H1 (cell line): ENCODE measurements at regions not wholly inside any gene's neighbourhood (a gene's known extent, or its start where the extent isn't known, plus 50 kb on each side); places are given as distances from the start of the nearest gene placed in this dataset.

Experiments
- CHD1 ChIP-seq: IDR thresholded peaks from 2 replicates; pipeline ENCODE4 v1.6.1; 2012; ENCODE audit warnings: low read depth, low read length, improper control_type of control experiment
- POLR2A ChIP-seq, 2 experiments: IDR thresholded peaks; 1 replicate in 1 of 2; 2 replicates in 1 of 2; pipeline ENCODE4 v1.6.1; 2011; ENCODE audit warnings: low read depth in 2 of 2, low read length in 2 of 2, mild to moderate bottlenecking in 2 of 2; ENCODE audit errors: control extremely low read depth in 1 of 2
- SRF ChIP-seq: IDR thresholded peaks from 2 replicates; pipeline ENCODE4 v1.6.1; 2011; ENCODE audit warnings: mild to moderate bottlenecking, low read depth, low read length, moderate library complexity

GRCh38 chr2:19288291-19288690, 70.1 kb downstream of the OSR1 start (continued):
- TF ChIP-seq POLR2A (IDR thresholded peaks at IDR 0.05; ENCODE audit: control extremely low read depth in 1 of 2, low read depth in 2 of 2, low read length in 2 of 2) (no peak), SRF (no peak), CHD1 (no peak)
